Liver (tissue), 8 donors: ENCODE measurements at regions not wholly inside any gene's neighbourhood (a gene's known extent, or its start where the extent isn't known, plus 50 kb on each side); places are given as distances from the start of the nearest gene placed in this dataset.

ENCODE experiments used
- DNase-seq: peaks from one replicate; pipeline ENCODE4 v3.0.0-alpha.2; 2017; ENCODE audit warnings: low spot score
- H3K27ac ChIP-seq, 2 donors: one replicate each; pipeline ENCODE4 v1.7.0; 2013; ENCODE audit warnings: inconsistent platforms in 2 of 2, low read length in 2 of 2, control low read depth in 1 of 2, low read depth in 1 of 2, mild to moderate bottlenecking in 1 of 2
- H3K27me3 ChIP-seq, 4 donors: one replicate each; pipeline versions ENCODE4 v1.6.1 to v1.7.0; 2013; ENCODE audit warnings: low read length in 3 of 4, inconsistent platforms in 1 of 4, mild to moderate bottlenecking in 1 of 4, moderate library complexity in 1 of 4; ENCODE audit not compliant: control insufficient read depth in 4 of 4, insufficient read depth in 4 of 4
- H3K36me3 ChIP-seq, 4 donors: one replicate each; pipeline versions ENCODE4 v1.6.1 to v1.7.0; 2013; ENCODE audit warnings: low read length in 3 of 4, mild to moderate bottlenecking in 3 of 4, low read depth in 1 of 4, moderate library complexity in 1 of 4; ENCODE audit not compliant: control insufficient read depth in 4 of 4, insufficient read depth in 3 of 4
- H3K4me1 ChIP-seq, 4 donors: one replicate each; pipeline versions ENCODE4 v1.6.1 to v1.7.0; 2013; ENCODE audit warnings: low read length in 3 of 4, mild to moderate bottlenecking in 3 of 4, moderate library complexity in 1 of 4; ENCODE audit not compliant: control insufficient read depth in 4 of 4, insufficient read depth in 4 of 4
- H3K4me3 ChIP-seq, 3 donors: one replicate each; pipeline versions ENCODE4 v1.6.1 to v1.7.0; 2013; ENCODE audit warnings: low read length in 3 of 3, control low read depth in 1 of 3, low read depth in 1 of 3, mild to moderate bottlenecking in 1 of 3
- H3K9ac ChIP-seq, 2 donors: one replicate each; pipeline ENCODE4 v1.7.0; 2013; ENCODE audit warnings: low read length in 2 of 2, mild to moderate bottlenecking in 2 of 2, moderate library complexity in 2 of 2, control low read depth in 1 of 2, low read depth in 1 of 2
- H3K9me3 ChIP-seq, 4 donors: one replicate each; pipeline versions ENCODE4 v1.6.1 to v1.7.0; 2013; ENCODE audit warnings: low read length in 3 of 4; ENCODE audit not compliant: control insufficient read depth in 4 of 4
- ATF3 ChIP-seq: IDR thresholded peaks from 2 replicates; pipeline ENCODE4 v1.6.1; 2016; ENCODE audit warnings: antibody characterized with exemption
- CTCF ChIP-seq: fragments of 150-350 bp; IDR thresholded peaks from 2 replicates; pipeline ENCODE4 v1.5.1; 2017; ENCODE audit warnings: improper control_type of control experiment, low read depth, low read length; ENCODE audit not compliant: missing input control
- EGR1 ChIP-seq, 2 donors: IDR thresholded peaks; 2 replicates each; pipeline ENCODE4 v1.6.1; 2016 to 2018; ENCODE audit warnings: antibody characterized with exemption in 2 of 2, low read depth in 2 of 2
- FOXA2 ChIP-seq: IDR thresholded peaks from 2 replicates; pipeline ENCODE4 v1.6.1; 2016; ENCODE audit warnings: antibody characterized with exemption
- HNF4G ChIP-seq: IDR thresholded peaks from 2 replicates; pipeline ENCODE4 v1.6.1; 2016; ENCODE audit warnings: antibody characterized with exemption
- JUND ChIP-seq, 2 donors: IDR thresholded peaks; 2 replicates each; pipeline ENCODE4 v1.6.1; 2016; ENCODE audit warnings: antibody characterized with exemption in 2 of 2
- NR2F2 ChIP-seq: IDR thresholded peaks from 2 replicates; pipeline ENCODE4 v1.6.1; 2016; ENCODE audit warnings: antibody characterized with exemption
- RAD21 ChIP-seq, 2 donors: IDR thresholded peaks; 2 replicates each; pipeline ENCODE4 v1.6.1; 2016; ENCODE audit warnings: antibody characterized with exemption in 2 of 2, mild to moderate bottlenecking in 2 of 2
- REST ChIP-seq: IDR thresholded peaks from 2 replicates; pipeline ENCODE4 v1.6.1; 2016; ENCODE audit warnings: antibody characterized with exemption, mild to moderate bottlenecking
- RXRA ChIP-seq, 2 donors: IDR thresholded peaks; 2 replicates each; pipeline ENCODE4 v1.6.1; 2017 to 2018; ENCODE audit warnings: antibody characterized with exemption in 2 of 2, mild to moderate bottlenecking in 1 of 2
- SP1 ChIP-seq: IDR thresholded peaks from 2 replicates; pipeline ENCODE4 v1.6.1; 2018; ENCODE audit warnings: antibody characterized with exemption, mild to moderate bottlenecking
- YY1 ChIP-seq: IDR thresholded peaks from 2 replicates; pipeline ENCODE4 v1.6.1; 2016; ENCODE audit warnings: antibody characterized with exemption, mild to moderate bottlenecking
- WGBS: extraction: QIAGEN DNeasy Blood & Tissue Kit; methylation state at CpG from one replicate; pipeline ENCODE4 v1.1.7; 2013; 5-methylcytosine and 5-hydroxymethylcytosine counted together
- donor health status: healthy.
- donor health status: healthy.
- donor health status: healthy.
- donor health status: healthy.
- donor health status: healthy.

- TF ChIP-seq ATF3, result no peak
- no peak for TF ChIP-seq JUND (IDR thresholded peaks at IDR 0.05)
- TF ChIP-seq REST, result no peak
- no peak for TF ChIP-seq RAD21 (IDR thresholded peaks at IDR 0.05)
- TF ChIP-seq FOXA2, result no peak
- TF ChIP-seq YY1, result no peak
- no peak for TF ChIP-seq SP1
- TF ChIP-seq EGR1 (IDR thresholded peaks at IDR 0.05; ENCODE audit: low read depth in 2 of 2), result no peak
- no peak for TF ChIP-seq HNF4G
- TF ChIP-seq RXRA (IDR thresholded peaks at IDR 0.05), result no peak
Observed at GRCh38 chr13:72229067-72229466, 362.1 kb upstream of the DACH1 start (continued).

- Histone ChIP-seq H3K9me3 (no peaks in the 10 kb centered on the region), H3K36me3 (no peaks in the 10 kb centered on the region), H3K4me1 (no peaks in the 10 kb centered on the region), H3K4me3 (no peak overlapping the region), H3K27me3 (no peaks in the 10 kb centered on the region), H3K27ac (no peak overlapping the region), H3K9ac (no peak overlapping the region)
- 47% methylated on average over 9 of the region's 9 CpGs for WGBS
- no peak for TF ChIP-seq JUND (IDR thresholded peaks at IDR 0.05)
- peak; percentile 29 to 58 for TF ChIP-seq RAD21 (IDR thresholded peaks at IDR 0.05)
- peak; percentile 42 for TF ChIP-seq CTCF
- DNase-seq, result no peak
Observed at GRCh38 chr13:72221276-72221962, 354.4 kb upstream of the DACH1 start.

GRCh38 chr13:72218966-72219365, 352.0 kb upstream of the DACH1 start:
- H3K9me3 ChIP-seq, result no peaks in the 10 kb centered on the region
- no peaks in the 10 kb centered on the region for H3K36me3 ChIP-seq
- DNase-seq, result no peak
- WGBS, result 56% methylated on average over 2 of the region's 2 CpGs
- H3K27me3 ChIP-seq, result no peaks in the 10 kb centered on the region
- H3K4me1 ChIP-seq, result no peaks in the 10 kb centered on the region
- H3K27ac ChIP-seq, result no peak overlapping the region
- no peak overlapping the region for H3K9ac ChIP-seq
- no peak for TF ChIP-seq RXRA (IDR thresholded peaks at IDR 0.05)
- no peak for TF ChIP-seq NR2F2
- TF ChIP-seq ATF3, result no peak
- TF ChIP-seq HNF4G, result no peak
- no peak overlapping the region for H3K4me3 ChIP-seq
